B cell (primary cell): ENCODE measurements at regions not wholly inside any gene's neighbourhood (a gene's known extent, or its start where the extent isn't known, plus 50 kb on each side); places are given as distances from the start of the nearest gene placed in this dataset.

ENCODE experiments used
- ATAC-seq: fragments of 200-7000 bp; cut with Tn5 transposase; one replicate; pipeline ENCODE4 v1.10.0; 2021; ENCODE audit warnings: low read depth, mild to moderate bottlenecking, moderate number of reproducible peaks, moderate library complexity
- CTCF ChIA-PET: fragments of 350-600 bp; sonication (Branson Sonifier 250); formaldehyde crosslinking; loops from one replicate; lab custom pipeline; 2021; ENCODE audit warnings: antibody characterized with exemption, inconsistent platforms; lab: Charles Lee
- POLR2A ChIA-PET: fragments of 350-600 bp; sonication (Branson Sonifier 250); formaldehyde crosslinking; loops from one replicate; lab custom pipeline; 2021; ENCODE audit warnings: antibody characterized with exemption; lab: Charles Lee
- DNase-seq: peaks from one replicate; pipeline ENCODE4 v3.0.0; 2013
- H2AFZ ChIP-seq: 2 replicates; pipeline ENCODE4 v1.6.1; 2012; ENCODE audit warnings: mild to moderate bottlenecking, low read depth, low read length; ENCODE audit not compliant: insufficient read depth, poor library complexity, severe bottlenecking
- H3K27ac ChIP-seq, 2 donors: 1 replicate in 1 of 2; 2 replicates in 1 of 2; pipeline ENCODE4 v1.5.1; 2012 to 2013; ENCODE audit warnings: low read length in 2 of 2, mild to moderate bottlenecking in 2 of 2, moderate library complexity in 1 of 2
- H3K27me3 ChIP-seq, 4 experiments: fragments of 200-600 bp in 1 of 4; sonication (generic) in 1 of 4; replicated peaks in 1 of 4; 1 replicate in 2 of 4; 2 replicates in 2 of 4; pipeline versions ENCODE4 v1.6.1 to v1.7.0; 2013 to 2016; ENCODE audit warnings: low read length in 3 of 4, mild to moderate bottlenecking in 2 of 4, mixed read lengths in 1 of 4, moderate library complexity in 1 of 4; ENCODE audit not compliant: insufficient read depth in 4 of 4, control insufficient read depth in 3 of 4; ENCODE audit errors: control extremely low read depth in 1 of 4
- H3K36me3 ChIP-seq, 2 experiments: replicated peaks in 1 of 2; 1 replicate in 1 of 2; 2 replicates in 1 of 2; pipeline versions ENCODE4 v1.6.1 to v1.7.1; 2013; ENCODE audit warnings: low read length in 1 of 2; ENCODE audit not compliant: insufficient read depth in 2 of 2, control insufficient read depth in 1 of 2; ENCODE audit errors: control extremely low read depth in 1 of 2, extremely low read depth in 1 of 2
- H3K4me1 ChIP-seq, 2 donors: fragments of 200-600 bp in 1 of 2; sonication (generic) in 1 of 2; 1 replicate in 1 of 2; 2 replicates in 1 of 2; pipeline versions ENCODE4 v1.5.1 to v1.6.1; 2013 to 2017; ENCODE audit warnings: low read length in 2 of 2; ENCODE audit not compliant: control insufficient read depth in 2 of 2, insufficient read depth in 2 of 2
- H3K4me2 ChIP-seq: replicated peaks from 2 replicates; pipeline ENCODE3; 2012; ENCODE audit warnings: mild to moderate bottlenecking, low read depth, low read length; ENCODE audit not compliant: poor library complexity, severe bottlenecking
- H3K4me3 ChIP-seq, 5 experiments: fragments of 200-600 bp in 1 of 5; sonication (generic) in 1 of 5; 1 replicate in 3 of 5; 2 replicates in 2 of 5; pipeline versions ENCODE4 v1.5.1 to v1.7.0; 2011 to 2016; ENCODE audit warnings: low read length in 4 of 5, mild to moderate bottlenecking in 4 of 5, low read depth in 2 of 5, control low read depth in 1 of 5, moderate library complexity in 1 of 5; ENCODE audit not compliant: insufficient read depth in 1 of 5; ENCODE audit errors: control extremely low read depth in 1 of 5, extremely low read depth in 1 of 5
- H3K79me2 ChIP-seq: fragments of 200-600 bp; sonication (generic); one replicate; pipeline ENCODE4 v1.6.0; 2016; ENCODE audit warnings: low read length; ENCODE audit not compliant: control insufficient read depth, insufficient read depth
- H3K9ac ChIP-seq: fragments of 200-600 bp; sonication (generic); 2 replicates; pipeline ENCODE4 v1.6.1; 2017; ENCODE audit warnings: mild to moderate bottlenecking, low read length, moderate library complexity
- H3K9me3 ChIP-seq, 3 donors: one replicate each; pipeline versions ENCODE4 v1.6.1 to v1.7.1; 2013; ENCODE audit warnings: low read length in 2 of 3; ENCODE audit not compliant: control insufficient read depth in 2 of 3, insufficient read depth in 1 of 3; ENCODE audit errors: control extremely low read depth in 1 of 3
- H4K20me1 ChIP-seq: 2 replicates; pipeline ENCODE4 v1.6.0; 2012; ENCODE audit warnings: mild to moderate bottlenecking, low read length; ENCODE audit not compliant: insufficient read depth, control insufficient read depth, poor library complexity, severe bottlenecking
- H3K27ac Mint-ChIP-seq: one replicate; pipeline ENCODE4 v1.8.0; 2021; ENCODE audit warnings: mixed read lengths
- H3K27me3 Mint-ChIP-seq: one replicate; pipeline ENCODE4 v1.8.0; 2021; ENCODE audit warnings: mixed read lengths
- H3K4me1 Mint-ChIP-seq: one replicate; pipeline ENCODE4 v1.8.0; 2021; ENCODE audit warnings: mixed read lengths
- H3K4me3 Mint-ChIP-seq: one replicate; pipeline ENCODE4 v1.8.0; 2021; ENCODE audit warnings: mixed read lengths
- H3K9me3 Mint-ChIP-seq: one replicate; pipeline ENCODE4 v1.8.0; 2022; ENCODE audit warnings: mixed read lengths; ENCODE audit not compliant: insufficient read depth
- EZH2 ChIP-seq: IDR thresholded peaks from 2 replicates; pipeline ENCODE4 v1.6.1; 2012; ENCODE audit warnings: borderline replicate concordance, low read depth, mild to moderate bottlenecking, moderate library complexity, low read length; ENCODE audit not compliant: insufficient read depth, poor library complexity, severe bottlenecking
- WGBS: methylation state at CpG from one replicate; pipeline ENCODE4 v1.1.5; 2013; ENCODE audit warnings: missing lambda C conversion rate; ENCODE audit not compliant: insufficient coverage; 5-methylcytosine and 5-hydroxymethylcytosine counted together
- intact Hi-C: fragments of 100-400 bp; cut with micrococcal nuclease; formaldehyde crosslinking; loops from one replicate; pipeline ENCODE4 v1.10.0; 2022
- TF ChIP-seq, protein P1 (sequence below): fragments of 200-600 bp; IDR thresholded peaks from one replicate; pipeline ENCODE4 v1.8.0; 2022; ENCODE audit warnings: antibody characterized with exemption, mild to moderate bottlenecking

DNA sequence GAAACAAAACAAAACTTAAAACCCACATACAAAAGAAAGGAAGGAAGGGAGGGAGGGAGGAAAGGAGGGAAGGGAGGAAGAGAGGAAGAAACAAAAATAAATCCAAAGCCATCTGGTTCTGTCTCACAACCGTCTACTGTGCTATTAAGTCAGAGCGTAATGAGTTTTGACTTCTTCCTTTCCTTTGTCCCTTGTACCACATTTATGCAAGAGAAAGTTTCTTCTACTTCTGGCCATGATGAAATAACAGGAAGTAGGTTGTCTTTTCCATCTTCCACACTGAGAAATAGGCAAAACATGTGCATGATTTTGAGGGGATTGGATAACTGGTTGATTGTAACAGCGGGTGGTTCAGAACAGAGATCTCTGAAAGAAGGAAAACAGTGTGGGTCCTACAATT is 121.4 kb downstream of the CTAGE1 start:
- Mint-ChIP-seq H3K27me3 (no peaks in the 10 kb centered on the region), H3K4me3 (no peak overlapping the region), H3K27ac (no peak overlapping the region), H3K9me3 (no peaks in the 10 kb centered on the region), H3K4me1 (no peaks in the 10 kb centered on the region)
- TF ChIP-seq, protein P1, sequence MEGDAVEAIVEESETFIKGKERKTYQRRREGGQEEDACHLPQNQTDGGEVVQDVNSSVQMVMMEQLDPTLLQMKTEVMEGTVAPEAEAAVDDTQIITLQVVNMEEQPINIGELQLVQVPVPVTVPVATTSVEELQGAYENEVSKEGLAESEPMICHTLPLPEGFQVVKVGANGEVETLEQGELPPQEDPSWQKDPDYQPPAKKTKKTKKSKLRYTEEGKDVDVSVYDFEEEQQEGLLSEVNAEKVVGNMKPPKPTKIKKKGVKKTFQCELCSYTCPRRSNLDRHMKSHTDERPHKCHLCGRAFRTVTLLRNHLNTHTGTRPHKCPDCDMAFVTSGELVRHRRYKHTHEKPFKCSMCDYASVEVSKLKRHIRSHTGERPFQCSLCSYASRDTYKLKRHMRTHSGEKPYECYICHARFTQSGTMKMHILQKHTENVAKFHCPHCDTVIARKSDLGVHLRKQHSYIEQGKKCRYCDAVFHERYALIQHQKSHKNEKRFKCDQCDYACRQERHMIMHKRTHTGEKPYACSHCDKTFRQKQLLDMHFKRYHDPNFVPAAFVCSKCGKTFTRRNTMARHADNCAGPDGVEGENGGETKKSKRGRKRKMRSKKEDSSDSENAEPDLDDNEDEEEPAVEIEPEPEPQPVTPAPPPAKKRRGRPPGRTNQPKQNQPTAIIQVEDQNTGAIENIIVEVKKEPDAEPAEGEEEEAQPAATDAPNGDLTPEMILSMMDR: no peak
- TF ChIP-seq EZH2: no peak
- H3K9me3 ChIP-seq: no peaks in the 10 kb centered on the region
- H3K79me2 ChIP-seq: no peaks in the 10 kb centered on the region
- H4K20me1 ChIP-seq: no peaks in the 10 kb centered on the region
- POLR2A ChIA-PET: no interaction called here
- no peak overlapping the region for H3K9ac ChIP-seq
- no peak overlapping the region for H3K4me2 ChIP-seq
- H3K27ac ChIP-seq: no peak overlapping the region
- DNase-seq: no peak
- no peak for ATAC-seq
- no peaks in the 10 kb centered on the region for H3K27me3 ChIP-seq
- intact Hi-C loops: no loop called here
- WGBS: no CpG with 5 or more reads among the region's 3 CpGs
- H3K4me1 ChIP-seq: no peaks in the 10 kb centered on the region
- no peaks in the 10 kb centered on the region for H3K36me3 ChIP-seq
- CTCF ChIA-PET: no interaction called here
- no peak overlapping the region for H2AFZ ChIP-seq
- no peak overlapping the region for H3K4me3 ChIP-seq

DNA sequence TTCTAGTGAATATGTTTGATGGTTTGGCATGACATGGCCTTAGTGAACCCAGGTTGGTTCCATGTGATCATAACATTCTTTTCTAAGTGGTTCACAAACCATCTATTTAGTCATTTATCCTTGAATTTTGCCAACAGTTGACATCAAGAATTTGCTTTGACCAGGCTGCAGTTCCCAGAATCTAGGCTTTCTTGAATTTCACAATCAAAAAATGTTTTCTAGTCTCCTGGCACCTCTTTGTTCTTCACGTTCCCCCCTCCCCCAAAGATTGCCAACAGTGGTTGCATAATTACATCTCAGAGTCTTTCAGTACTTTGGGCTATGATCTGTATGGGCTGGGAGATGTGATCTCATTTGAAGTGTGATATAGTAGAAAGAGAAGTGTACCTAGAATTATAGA is 124.0 kb downstream of the GATA6 start:
- Histone ChIP-seq H3K36me3 (no peaks in the 10 kb centered on the region), H3K9me3 (no peaks in the 10 kb centered on the region), H3K4me1 (no peaks in the 10 kb centered on the region), H3K4me3 (no peak overlapping the region), H4K20me1 (no peaks in the 10 kb centered on the region), H3K79me2 (no peaks in the 10 kb centered on the region), H2AFZ (no peak overlapping the region), H3K27ac (no peak overlapping the region), H3K4me2 (no peak overlapping the region), H3K9ac (no peak overlapping the region), H3K27me3 (no peaks in the 10 kb centered on the region)
- DNase-seq (no peak), ATAC-seq (no peak)
- POLR2A ChIA-PET: no interaction called here
- no CpG with 5 or more reads among the region's 1 CpG for WGBS
- TF ChIP-seq EZH2: no peak
- TF ChIP-seq, protein P1: no peak
- no peak overlapping the region for H3K27ac Mint-ChIP-seq
- intact Hi-C loops: no loop called here
- no peak overlapping the region for H3K4me3 Mint-ChIP-seq
- H3K9me3 Mint-ChIP-seq: no peaks in the 10 kb centered on the region
- CTCF ChIA-PET: no interaction called here
- no peaks in the 10 kb centered on the region for H3K4me1 Mint-ChIP-seq
- H3K27me3 Mint-ChIP-seq: no peaks in the 10 kb centered on the region
